H9 (cell line): ENCODE measurements at regions not wholly inside any gene's neighbourhood (a gene's known extent, or its start where the extent isn't known, plus 50 kb on each side); places are given as distances from the start of the nearest gene placed in this dataset.

ENCODE experiments used
- DNase-seq: peaks from one replicate; pipeline ENCODE4 v3.0.0-alpha.2; 2017
- H2AFZ ChIP-seq: one replicate; pipeline ENCODE4 v1.6.1; 2013; ENCODE audit warnings: mild to moderate bottlenecking, low read length, control low read depth, moderate library complexity
- H2AK5ac ChIP-seq: 2 replicates; pipeline ENCODE4 v1.6.1; 2013; ENCODE audit warnings: low read length, control low read depth, mixed read lengths; ENCODE audit not compliant: insufficient read length
- H2BK120ac ChIP-seq: one replicate; pipeline ENCODE4 v1.6.1; 2013; ENCODE audit warnings: low read depth, mild to moderate bottlenecking, low read length, control low read depth, inconsistent platforms; ENCODE audit not compliant: poor library complexity, severe bottlenecking
- H2BK12ac ChIP-seq: 2 replicates; pipeline ENCODE4 v1.6.1; 2013; ENCODE audit warnings: low read length, control low read depth, mixed read lengths, low read depth; ENCODE audit not compliant: insufficient read length
- H2BK15ac ChIP-seq: 2 replicates; pipeline ENCODE4 v1.6.1; 2013; ENCODE audit warnings: low read depth, low read length, control low read depth
- H2BK20ac ChIP-seq: one replicate; pipeline ENCODE4 v1.6.1; 2013; ENCODE audit warnings: low read depth, mild to moderate bottlenecking, low read length, control low read depth, inconsistent platforms; ENCODE audit not compliant: poor library complexity, severe bottlenecking
- H2BK5ac ChIP-seq: 2 replicates; pipeline ENCODE4 v1.6.1; 2013; ENCODE audit warnings: low read length, control low read depth, mixed read lengths; ENCODE audit not compliant: insufficient read length
- H3K14ac ChIP-seq: 2 replicates; pipeline ENCODE4 v1.6.1; 2013; ENCODE audit warnings: low read length, control low read depth; ENCODE audit not compliant: insufficient read depth
- H3K18ac ChIP-seq: 2 replicates; pipeline ENCODE4 v1.6.1; 2013; ENCODE audit warnings: low read depth, mild to moderate bottlenecking, mixed read lengths, low read length, control low read depth; ENCODE audit not compliant: insufficient read length
- H3K23ac ChIP-seq: 2 replicates; pipeline ENCODE4 v1.6.1; 2013; ENCODE audit warnings: low read length, control low read depth, mixed read lengths, low read depth; ENCODE audit not compliant: insufficient read length
- H3K23me2 ChIP-seq: 2 replicates; pipeline ENCODE4 v1.6.1; 2013; ENCODE audit warnings: low read depth, mild to moderate bottlenecking, mixed read lengths, low read length, control low read depth; ENCODE audit not compliant: insufficient read length, poor library complexity, severe bottlenecking
- H3K27ac ChIP-seq: 2 replicates; pipeline ENCODE4 v1.5.1; 2013; ENCODE audit warnings: low read length, control low read depth, mixed read lengths, low read depth; ENCODE audit not compliant: insufficient read length
- H3K27me3 ChIP-seq: 2 replicates; pipeline ENCODE4 v1.6.1; 2013; ENCODE audit warnings: low read length, control low read depth, inconsistent platforms; ENCODE audit not compliant: insufficient read depth
- H3K4ac ChIP-seq: 2 replicates; pipeline ENCODE4 v1.6.1; 2013; ENCODE audit warnings: low read depth, mild to moderate bottlenecking, control low read depth, inconsistent platforms, low read length, moderate library complexity
- H3K4me1 ChIP-seq: 2 replicates; pipeline ENCODE4 v1.6.1; 2013; ENCODE audit warnings: low read length, control low read depth, inconsistent platforms; ENCODE audit not compliant: insufficient read depth
- H3K4me2 ChIP-seq: 2 replicates; pipeline ENCODE4 v1.6.1; 2013; ENCODE audit warnings: low read length, control low read depth, mixed read lengths; ENCODE audit not compliant: insufficient read length, insufficient read depth
- H3K56ac ChIP-seq: 2 replicates; pipeline ENCODE4 v1.6.1; 2013; ENCODE audit warnings: low read depth, mild to moderate bottlenecking, mixed read lengths, low read length, control low read depth; ENCODE audit not compliant: insufficient read length
- H3K79me1 ChIP-seq: 2 replicates; pipeline ENCODE4 v1.6.1; 2013; ENCODE audit warnings: low read depth, mild to moderate bottlenecking, moderate library complexity, low read length, control low read depth, inconsistent platforms; ENCODE audit not compliant: insufficient read depth, poor library complexity, severe bottlenecking
- H3K79me2 ChIP-seq: 2 replicates; pipeline ENCODE4 v1.6.1; 2013; ENCODE audit warnings: low read length, control low read depth, inconsistent platforms; ENCODE audit not compliant: insufficient read depth
- H3K9ac ChIP-seq: 2 replicates; pipeline ENCODE4 v1.6.1; 2013; ENCODE audit warnings: low read length, control low read depth, mixed read lengths; ENCODE audit not compliant: insufficient read length; ENCODE audit errors: extremely low read depth
- H3K9me3 ChIP-seq: one replicate; pipeline ENCODE4 v1.6.1; 2013; ENCODE audit warnings: low read depth, low read length, inconsistent platforms; ENCODE audit not compliant: control insufficient read depth
- H3T11ph ChIP-seq: one replicate; pipeline ENCODE4 v1.6.1; 2013; ENCODE audit warnings: mild to moderate bottlenecking, low read length, control low read depth, inconsistent platforms
- H4K20me1 ChIP-seq: one replicate; pipeline ENCODE4 v1.6.1; 2013; ENCODE audit not compliant: control insufficient read depth, insufficient read length, insufficient read depth
- H4K5ac ChIP-seq: 2 replicates; pipeline ENCODE4 v1.6.1; 2013; ENCODE audit warnings: low read depth, mild to moderate bottlenecking, mixed read lengths, low read length, control low read depth; ENCODE audit not compliant: insufficient read length
- H4K8ac ChIP-seq: replicated peaks from 2 replicates; pipeline ENCODE4 v1.6.1; 2013; ENCODE audit warnings: low read length, control low read depth, mixed read lengths, low read depth; ENCODE audit not compliant: insufficient read length
- H4K91ac ChIP-seq: 2 replicates; pipeline ENCODE4 v1.6.1; 2013; ENCODE audit warnings: low read depth, mild to moderate bottlenecking, moderate library complexity, mixed read lengths, low read length, control low read depth; ENCODE audit not compliant: insufficient read length
- H3K27ac Mint-ChIP-seq, 3 experiments: 2 replicates in 2 of 3; 3 replicates in 1 of 3; pipeline ENCODE4 v1.8.0; 2020 to 2021; ENCODE audit warnings: mixed read lengths in 3 of 3, mild to moderate bottlenecking in 1 of 3, moderate library complexity in 1 of 3
- H3K27me3 Mint-ChIP-seq: 2 replicates; pipeline ENCODE4 v1.8.0; 2021; ENCODE audit warnings: low read depth, mild to moderate bottlenecking, moderate library complexity, mixed read lengths
- H3K36me3 Mint-ChIP-seq, 3 experiments: 2 replicates in 2 of 3; 3 replicates in 1 of 3; pipeline ENCODE4 v1.8.0; 2020 to 2021; ENCODE audit warnings: low read depth in 3 of 3, mixed read lengths in 3 of 3; ENCODE audit not compliant: insufficient read depth in 1 of 3
- H3K4me1 Mint-ChIP-seq, 2 experiments: 2 replicates each; pipeline ENCODE4 v1.8.0; 2020; ENCODE audit warnings: mixed read lengths in 2 of 2
- H3K4me3 Mint-ChIP-seq, 2 experiments: 2 replicates in 1 of 2; 3 replicates in 1 of 2; pipeline ENCODE4 v1.8.0; 2020 to 2021; ENCODE audit warnings: mild to moderate bottlenecking in 2 of 2, mixed read lengths in 2 of 2, moderate library complexity in 1 of 2
- H3K9me3 Mint-ChIP-seq, 2 experiments: 2 replicates in 1 of 2; 3 replicates in 1 of 2; pipeline ENCODE4 v1.8.0; 2020; ENCODE audit warnings: mild to moderate bottlenecking in 2 of 2, mixed read lengths in 2 of 2, moderate library complexity in 1 of 2
- WGBS: extraction: QIAGEN DNeasy Blood & Tissue Kit; methylation state at CpG from one replicate; pipeline ENCODE4 v1.1.7; 2013; ENCODE audit warnings: missing lambda C conversion rate, low lambda C conversion rate, mixed read lengths; ENCODE audit not compliant: insufficient read length; ENCODE audit errors: extremely low coverage; 5-methylcytosine and 5-hydroxymethylcytosine counted together
- TF ChIP-seq, protein P1 (sequence below): fragments of 200-600 bp; sonication (generic); conservative IDR thresholded peaks from 3 replicates; pipeline ENCODE4 v1.8.0; 2021; ENCODE audit warnings: antibody characterized with exemption, mild to moderate bottlenecking

DNA sequence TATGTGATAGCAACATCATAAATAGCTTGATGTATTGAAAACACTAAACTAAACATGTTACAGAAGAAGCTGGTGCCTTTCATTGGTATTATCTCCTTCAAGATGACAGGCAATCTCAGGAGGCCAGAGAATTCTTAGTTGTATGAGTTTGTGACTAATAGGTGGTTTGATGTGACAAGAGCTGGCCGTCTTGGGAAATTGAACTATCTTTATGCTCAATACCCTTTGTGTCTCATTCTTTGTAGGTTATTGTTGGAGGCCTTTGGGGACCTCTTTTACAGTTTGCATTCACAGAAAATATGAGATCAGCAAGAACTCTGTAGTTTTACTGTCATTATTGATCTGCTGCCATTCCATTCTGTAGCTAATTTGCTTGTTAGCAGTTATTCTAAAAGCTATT, 659.2 kb upstream of the PITX2 start:
- Histone ChIP-seq H4K20me1 (no peaks in the 10 kb centered on the region), H3K14ac (no peak overlapping the region), H3K27ac (no peak overlapping the region), H2BK5ac (no peak overlapping the region), H3K4ac (no peak overlapping the region), H2BK15ac (no peak overlapping the region), H3K27me3 (no peaks in the 10 kb centered on the region), H3K9ac (no peak overlapping the region), H3K9me3 (no peaks in the 10 kb centered on the region), H3K79me2 (no peaks in the 10 kb centered on the region), H3T11ph (no peak overlapping the region), H2BK12ac (no peak overlapping the region), H3K4me2 (no peak overlapping the region), H4K91ac (no peak overlapping the region), H4K8ac (no peak overlapping the region), H3K23me2 (no peaks in the 10 kb centered on the region), H2BK120ac (no peak overlapping the region), H3K23ac (no peak overlapping the region), H3K79me1 (no peaks in the 10 kb centered on the region), H4K5ac (no peak overlapping the region), H3K56ac (no peak overlapping the region), H2BK20ac (no peak overlapping the region), H3K18ac (no peak overlapping the region), H3K4me1 (no peaks in the 10 kb centered on the region), H2AK5ac (no peak overlapping the region), H2AFZ (no peak overlapping the region)
- no peak for DNase-seq
- TF ChIP-seq, protein P1, sequence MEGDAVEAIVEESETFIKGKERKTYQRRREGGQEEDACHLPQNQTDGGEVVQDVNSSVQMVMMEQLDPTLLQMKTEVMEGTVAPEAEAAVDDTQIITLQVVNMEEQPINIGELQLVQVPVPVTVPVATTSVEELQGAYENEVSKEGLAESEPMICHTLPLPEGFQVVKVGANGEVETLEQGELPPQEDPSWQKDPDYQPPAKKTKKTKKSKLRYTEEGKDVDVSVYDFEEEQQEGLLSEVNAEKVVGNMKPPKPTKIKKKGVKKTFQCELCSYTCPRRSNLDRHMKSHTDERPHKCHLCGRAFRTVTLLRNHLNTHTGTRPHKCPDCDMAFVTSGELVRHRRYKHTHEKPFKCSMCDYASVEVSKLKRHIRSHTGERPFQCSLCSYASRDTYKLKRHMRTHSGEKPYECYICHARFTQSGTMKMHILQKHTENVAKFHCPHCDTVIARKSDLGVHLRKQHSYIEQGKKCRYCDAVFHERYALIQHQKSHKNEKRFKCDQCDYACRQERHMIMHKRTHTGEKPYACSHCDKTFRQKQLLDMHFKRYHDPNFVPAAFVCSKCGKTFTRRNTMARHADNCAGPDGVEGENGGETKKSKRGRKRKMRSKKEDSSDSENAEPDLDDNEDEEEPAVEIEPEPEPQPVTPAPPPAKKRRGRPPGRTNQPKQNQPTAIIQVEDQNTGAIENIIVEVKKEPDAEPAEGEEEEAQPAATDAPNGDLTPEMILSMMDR, result no peak
- Mint-ChIP-seq H3K4me3 (no peak overlapping the region), H3K36me3 (no peaks in the 10 kb centered on the region), H3K9me3 (no peaks in the 10 kb centered on the region), H3K4me1 (no peaks in the 10 kb centered on the region), H3K27ac (no peak overlapping the region), H3K27me3 (no peaks in the 10 kb centered on the region; the same call in 1 of the 2 replicates)
- no CpG with 5 or more reads among the region's 1 CpG for WGBS
